Mesendoderm (in vitro differentiated cells): ENCODE measurements at regions not wholly inside any gene's neighbourhood (a gene's known extent, or its start where the extent isn't known, plus 50 kb on each side); places are given as distances from the start of the nearest gene placed in this dataset.

ENCODE experiments used
- DNase-seq: peaks from one replicate; pipeline ENCODE4 v3.0.0; 2013
- H2AK5ac ChIP-seq: 2 replicates; pipeline ENCODE4 v1.6.1; 2013; ENCODE audit warnings: low read length, inconsistent platforms
- H2BK120ac ChIP-seq: 2 replicates; pipeline ENCODE4 v1.6.1; 2013; ENCODE audit warnings: low read depth, mild to moderate bottlenecking, low read length, moderate library complexity, mixed read lengths
- H2BK15ac ChIP-seq: replicated peaks from 2 replicates; pipeline ENCODE4 v1.6.1; 2013; ENCODE audit warnings: low read depth, mild to moderate bottlenecking, moderate library complexity
- H2BK5ac ChIP-seq: 2 replicates; pipeline ENCODE4 v1.6.1; 2013; ENCODE audit warnings: low read length, inconsistent platforms
- H3K18ac ChIP-seq: 2 replicates; pipeline ENCODE4 v1.6.1; 2013; ENCODE audit warnings: mild to moderate bottlenecking, low read length, mixed read lengths
- H3K23ac ChIP-seq: one replicate; pipeline ENCODE4 v1.6.1; 2013; ENCODE audit warnings: low read length
- H3K27ac ChIP-seq: 2 replicates; pipeline ENCODE4 v1.5.1; 2013; ENCODE audit warnings: low read depth, mild to moderate bottlenecking, inconsistent platforms, low read length, moderate library complexity
- H3K27me3 ChIP-seq: 2 replicates; pipeline ENCODE4 v1.6.1; 2013; ENCODE audit warnings: low read length, control low read depth, mild to moderate bottlenecking, inconsistent platforms; ENCODE audit not compliant: insufficient read depth, poor library complexity
- H3K36me3 ChIP-seq: 2 replicates; pipeline ENCODE4 v1.6.1; 2013; ENCODE audit warnings: low read length, inconsistent platforms; ENCODE audit not compliant: control insufficient read depth, insufficient read depth
- H3K4ac ChIP-seq: one replicate; pipeline ENCODE4 v1.6.1; 2013; ENCODE audit warnings: low read depth, mild to moderate bottlenecking, low read length, moderate library complexity
- H3K4me1 ChIP-seq: 2 replicates; pipeline ENCODE4 v1.6.1; 2013; ENCODE audit warnings: low read depth, low read length, inconsistent platforms; ENCODE audit not compliant: control insufficient read depth
- H3K4me2 ChIP-seq: 2 replicates; pipeline ENCODE4 v1.6.1; 2013; ENCODE audit warnings: low read length
- H3K4me3 ChIP-seq: 2 replicates; pipeline ENCODE4 v1.5.1; 2013; ENCODE audit warnings: mild to moderate bottlenecking, low read length
- H3K56ac ChIP-seq: one replicate; pipeline ENCODE4 v1.6.1; 2013; ENCODE audit warnings: low read length
- H3K79me1 ChIP-seq: 2 replicates; pipeline ENCODE4 v1.6.1; 2013; ENCODE audit warnings: low read length, inconsistent platforms
- H3K79me2 ChIP-seq: 2 replicates; pipeline ENCODE4 v1.6.1; 2013; ENCODE audit warnings: mild to moderate bottlenecking, low read length; ENCODE audit not compliant: control insufficient read depth, insufficient read depth
- H3K9ac ChIP-seq: 2 replicates; pipeline ENCODE4 v1.6.1; 2013; ENCODE audit warnings: low read length, inconsistent platforms
- H4K5ac ChIP-seq: one replicate; pipeline ENCODE4 v1.6.1; 2013; ENCODE audit warnings: low read length
- H4K8ac ChIP-seq: one replicate; pipeline ENCODE4 v1.6.1; 2013; ENCODE audit warnings: low read depth, mild to moderate bottlenecking, control low read depth, low read length, moderate library complexity
- WGBS: extraction: QIAGEN DNeasy Blood & Tissue Kit; methylation state at CpG from one replicate; pipeline ENCODE4 v1.1.7; 2013; ENCODE audit warnings: low lambda C conversion rate, missing lambda C conversion rate; ENCODE audit not compliant: insufficient coverage; ENCODE audit errors: extremely low coverage; 5-methylcytosine and 5-hydroxymethylcytosine counted together

GRCh38 chr3:35383216-35383615 is 256.1 kb upstream of the ARPP21 start:
- no peak overlapping the region for H2BK5ac ChIP-seq
- H4K5ac ChIP-seq, result no peak overlapping the region
- no CpG with 5 or more reads among the region's 2 CpGs for WGBS
- H3K36me3 ChIP-seq, result no peaks in the 10 kb centered on the region
- H3K27ac ChIP-seq, result no peak overlapping the region
- H3K27me3 ChIP-seq, result no peaks in the 10 kb centered on the region
- no peak overlapping the region for H4K8ac ChIP-seq
- no peaks in the 10 kb centered on the region for H3K79me2 ChIP-seq
- H3K4me3 ChIP-seq, result no peak overlapping the region
- H3K18ac ChIP-seq, result no peak overlapping the region
- no peak overlapping the region for H3K4ac ChIP-seq
- no peak for DNase-seq
- peaks cover 6% of the 10 kb centered on the region for H3K4me1 ChIP-seq
- H3K79me1 ChIP-seq, result no peaks in the 10 kb centered on the region
- H3K9ac ChIP-seq, result no peak overlapping the region
- no peak overlapping the region for H2AK5ac ChIP-seq
- no peak overlapping the region for H3K56ac ChIP-seq
- no peak overlapping the region for H2BK15ac ChIP-seq
- no peak overlapping the region for H2BK120ac ChIP-seq
- no peak overlapping the region for H3K23ac ChIP-seq
- H3K4me2 ChIP-seq, result no peak overlapping the region

- no peak overlapping the region for H2BK120ac ChIP-seq
- H3K9ac ChIP-seq, result no peak overlapping the region
- no peak overlapping the region for H3K27ac ChIP-seq
- no peaks in the 10 kb centered on the region for H3K36me3 ChIP-seq
- no peak overlapping the region for H3K4me3 ChIP-seq
- no peak overlapping the region for H4K8ac ChIP-seq
- H3K27me3 ChIP-seq, result no peaks in the 10 kb centered on the region
- no peak overlapping the region for H3K23ac ChIP-seq
- no peak overlapping the region for H4K5ac ChIP-seq
- peaks cover 6% of the 10 kb centered on the region for H3K4me1 ChIP-seq
- H3K4me2 ChIP-seq, result no peak overlapping the region
- H2AK5ac ChIP-seq, result no peak overlapping the region
- no peak overlapping the region for H3K18ac ChIP-seq
- no CpG with 5 or more reads among the region's 8 CpGs for WGBS
- peak; percentile 80 for DNase-seq
- H3K56ac ChIP-seq, result no peak overlapping the region
- no peaks in the 10 kb centered on the region for H3K79me1 ChIP-seq
- H3K79me2 ChIP-seq, result no peaks in the 10 kb centered on the region
- no peak overlapping the region for H2BK5ac ChIP-seq
- H3K4ac ChIP-seq, result no peak overlapping the region
- no peak overlapping the region for H2BK15ac ChIP-seq
Observed at GRCh38 chr3:35383719-35384555, 255.4 kb upstream of the ARPP21 start.

- DNase-seq, result no peak
- H3K9ac ChIP-seq, result no peak overlapping the region
- no peak overlapping the region for H2BK15ac ChIP-seq
Observed at GRCh38 chr3:35385271-35385670, 254.1 kb upstream of the ARPP21 start.

GRCh38 chr3:35389907-35390306 is 249.4 kb upstream of the ARPP21 start:
- no CpG with 5 or more reads among the region's 2 CpGs for WGBS

More at GRCh38 chr3:35385271-35385670, 254.1 kb upstream of the ARPP21 start:
- no peak overlapping the region for H4K5ac ChIP-seq
- H3K4me1 ChIP-seq, result peaks cover 6% of the 10 kb centered on the region
- H3K4ac ChIP-seq, result no peak overlapping the region
- H3K27ac ChIP-seq, result no peak overlapping the region
- H3K4me2 ChIP-seq, result no peak overlapping the region
- H2BK5ac ChIP-seq, result no peak overlapping the region
- H3K18ac ChIP-seq, result no peak overlapping the region
- H3K56ac ChIP-seq, result no peak overlapping the region
- no peaks in the 10 kb centered on the region for H3K79me1 ChIP-seq
- H3K27me3 ChIP-seq, result no peaks in the 10 kb centered on the region
- no peaks in the 10 kb centered on the region for H3K79me2 ChIP-seq
- H2AK5ac ChIP-seq, result no peak overlapping the region
- no peaks in the 10 kb centered on the region for H3K36me3 ChIP-seq
- H2BK120ac ChIP-seq, result no peak overlapping the region
- no peak overlapping the region for H3K4me3 ChIP-seq
- H3K23ac ChIP-seq, result no peak overlapping the region
- H4K8ac ChIP-seq, result no peak overlapping the region

GRCh38 chr3:35392187-35392586 is 247.1 kb upstream of the ARPP21 start:
- Histone ChIP-seq H3K4me3 (no peak overlapping the region), H2BK15ac (no peak overlapping the region), H3K56ac (no peak overlapping the region), H3K4me2 (no peak overlapping the region), H3K23ac (no peak overlapping the region), H3K4ac (no peak overlapping the region), H2AK5ac (no peak overlapping the region), H3K79me1 (no peaks in the 10 kb centered on the region), H3K36me3 (no peaks in the 10 kb centered on the region), H3K27me3 (no peaks in the 10 kb centered on the region), H4K5ac (no peak overlapping the region), H3K18ac (no peak overlapping the region), H3K4me1 (no peaks in the 10 kb centered on the region), H3K9ac (no peak overlapping the region), H3K27ac (no peak overlapping the region), H4K8ac (no peak overlapping the region), H2BK120ac (no peak overlapping the region), H2BK5ac (no peak overlapping the region), H3K79me2 (no peaks in the 10 kb centered on the region)
- WGBS, result no CpG with 5 or more reads among the region's 4 CpGs
- peak; percentile 1 for DNase-seq

More at GRCh38 chr3:35389907-35390306, 249.4 kb upstream of the ARPP21 start:
- Histone ChIP-seq H3K18ac (no peak overlapping the region), H3K4me1 (no peaks in the 10 kb centered on the region), H3K56ac (no peak overlapping the region), H3K27me3 (no peaks in the 10 kb centered on the region), H4K5ac (no peak overlapping the region), H3K23ac (no peak overlapping the region), H3K27ac (no peak overlapping the region), H2BK5ac (no peak overlapping the region), H2BK15ac (no peak overlapping the region), H4K8ac (no peak overlapping the region), H3K4me2 (no peak overlapping the region), H3K79me2 (no peaks in the 10 kb centered on the region), H3K79me1 (no peaks in the 10 kb centered on the region), H2BK120ac (no peak overlapping the region), H3K9ac (no peak overlapping the region), H3K36me3 (no peaks in the 10 kb centered on the region), H3K4ac (no peak overlapping the region), H2AK5ac (no peak overlapping the region), H3K4me3 (no peak overlapping the region)
- no peak for DNase-seq
